Hindlimb muscle (tissue), 1 donor: ENCODE measurements at regions not wholly inside any gene's neighbourhood (a gene's known extent, or its start where the extent isn't known, plus 50 kb on each side); places are given as distances from the start of the nearest gene placed in this dataset.

Experiments used
- DNase-seq: peaks from one replicate; pipeline ENCODE4 v3.0.0-alpha.2; 2013

GRCh38 chr10:58451193-58451889 lies 61.3 kb upstream of the BICC1 start:
- DNase-seq: no peak

- no peak for DNase-seq
These were observed 59.6 kb upstream of the BICC1 start for GRCh38 chr10:58453105-58453504.

GRCh38 chr10:58456179-58456578 lies 56.5 kb upstream of the BICC1 start:
- DNase-seq: no peak

- DNase-seq: peak; percentile 64
These were observed 54.7 kb upstream of the BICC1 start for GRCh38 chr10:58457761-58458616.

GRCh38 chr10:58459069-58459468 lies 53.6 kb upstream of the BICC1 start:
- no peak for DNase-seq

- no peak for DNase-seq
These were observed 52.5 kb upstream of the BICC1 start for GRCh38 chr10:58460157-58460556.

GRCh38 chr10:58462863-58463507 lies 49.7 kb upstream of the BICC1 start:
- no peak for DNase-seq
